ENCODE measurements at regions not wholly inside any gene's neighbourhood (a gene's known extent, or its start where the extent isn't known, plus 50 kb on each side); places are given as distances from the start of the nearest gene placed in this dataset.

- no peak for TF ChIP-seq POU2F2 (IDR thresholded peaks at IDR 0.05; ENCODE audit: low read depth, low read length)
- TF ChIP-seq POLR2A (IDR thresholded peaks at IDR 0.05; ENCODE audit: low read depth, low read length): no peak
- no peak for TF ChIP-seq POLR2AphosphoS5 (IDR thresholded peaks at IDR 0.05; ENCODE audit: low read depth, low read length)
Measured at GRCh38 chr6:1044040-1044836, 267.7 kb upstream of the FOXQ1 start.
